Activated T-cell treated with anti-CD3 and anti-CD28 coated beads, Interleukin-2, amount 50 U/mL, for 24 hours (primary cell): ENCODE measurements at regions not wholly inside any gene's neighbourhood (a gene's known extent, or its start where the extent isn't known, plus 50 kb on each side); places are given as distances from the start of the nearest gene placed in this dataset.

Experiments
- DNase-seq: peaks from one replicate; pipeline ENCODE4 v3.0.0-alpha.2; 2020
- H3K27ac Mint-ChIP-seq: 2 replicates; pipeline ENCODE4 v1.8.0; 2020; ENCODE audit warnings: mild to moderate bottlenecking, mixed read lengths
- H3K27me3 Mint-ChIP-seq: 2 replicates; pipeline ENCODE4 v1.8.0; 2020; ENCODE audit warnings: mixed read lengths
- H3K36me3 Mint-ChIP-seq: 2 replicates; pipeline ENCODE4 v1.8.0; 2020; ENCODE audit warnings: low read depth, mixed read lengths
- H3K4me1 Mint-ChIP-seq: 2 replicates; pipeline ENCODE4 v1.8.0; 2020; ENCODE audit warnings: low read depth, mixed read lengths
- H3K4me3 Mint-ChIP-seq: 2 replicates; pipeline ENCODE4 v1.8.0; 2020; ENCODE audit warnings: mild to moderate bottlenecking, moderate library complexity, mixed read lengths
- H3K9me3 Mint-ChIP-seq: 2 replicates; pipeline ENCODE4 v1.8.0; 2020; ENCODE audit warnings: mixed read lengths

DNA sequence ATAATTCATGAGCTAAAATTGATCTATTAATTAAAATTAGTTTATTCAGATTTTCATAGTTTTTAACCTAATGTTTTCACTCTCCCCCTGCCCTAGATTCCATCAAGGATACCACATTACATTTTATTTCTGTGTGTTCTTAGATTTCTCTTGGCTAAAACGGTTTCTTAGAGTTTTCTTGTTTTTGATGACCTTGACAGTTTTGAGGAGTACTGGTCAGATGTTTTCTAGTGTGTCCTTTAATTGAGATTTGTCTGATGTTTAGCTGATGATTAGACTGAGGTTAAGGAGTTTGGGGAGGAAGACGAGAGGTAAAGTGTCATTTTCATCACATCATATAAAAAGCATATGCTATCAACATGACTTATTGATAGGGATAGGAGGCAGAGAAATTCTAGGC lies 475.9 kb downstream of the SQOR start:
- Mint-ChIP-seq H3K9me3 (no peaks in the 10 kb centered on the region), H3K36me3 (no peaks in the 10 kb centered on the region), H3K27me3 (no peaks in the 10 kb centered on the region), H3K4me1 (no peaks in the 10 kb centered on the region), H3K4me3 (no peak overlapping the region), H3K27ac (no peak overlapping the region)
- DNase-seq = no peak

DNA sequence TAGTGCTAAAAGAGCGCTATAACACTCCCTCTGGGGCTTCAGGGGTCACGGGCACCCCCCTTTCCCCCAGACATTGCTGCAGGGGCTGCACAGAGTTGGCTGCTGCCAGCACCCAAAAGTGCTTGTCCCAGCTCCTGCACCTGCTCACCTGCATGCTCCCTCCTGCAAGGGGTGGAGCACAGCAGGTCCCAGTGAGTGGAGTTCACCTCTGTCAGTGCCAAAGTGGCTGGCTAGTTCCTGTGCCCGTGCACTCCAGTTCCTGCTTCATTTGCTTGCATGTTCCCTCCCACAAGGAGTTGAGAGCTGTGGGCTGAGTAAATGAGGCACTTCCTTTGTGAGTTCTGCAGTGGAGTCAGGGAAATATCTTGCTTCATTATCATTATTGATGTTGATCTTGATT lies 476.9 kb downstream of the SQOR start:
- Mint-ChIP-seq H3K4me1 (no peaks in the 10 kb centered on the region), H3K9me3 (no peaks in the 10 kb centered on the region), H3K27ac (no peak overlapping the region), H3K27me3 (no peaks in the 10 kb centered on the region), H3K36me3 (no peaks in the 10 kb centered on the region), H3K4me3 (no peak overlapping the region)
- DNase-seq = no peak

DNA sequence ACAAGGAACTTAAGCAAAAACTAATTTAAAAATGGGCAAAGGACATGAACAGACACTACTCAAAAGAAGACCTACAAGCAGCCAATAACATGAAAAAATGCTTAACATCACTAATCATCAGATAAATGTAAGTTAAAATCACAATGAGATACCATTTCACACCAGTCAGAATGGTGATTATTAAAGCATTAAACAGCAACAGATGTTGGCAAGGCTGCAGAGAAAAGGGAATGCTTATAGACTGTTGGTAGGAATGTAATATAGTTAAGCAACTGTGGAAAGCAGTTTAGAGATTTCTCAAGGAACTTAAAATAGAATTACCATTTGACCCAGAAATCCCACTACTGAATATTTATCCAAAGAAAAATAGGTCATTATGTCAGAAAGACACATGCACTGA lies 482.2 kb downstream of the SQOR start:
- Mint-ChIP-seq H3K36me3 (no peaks in the 10 kb centered on the region), H3K27ac (no peak overlapping the region), H3K4me1 (no peaks in the 10 kb centered on the region), H3K27me3 (no peaks in the 10 kb centered on the region), H3K9me3 (no peaks in the 10 kb centered on the region), H3K4me3 (no peak overlapping the region)
- DNase-seq = no peak

DNA sequence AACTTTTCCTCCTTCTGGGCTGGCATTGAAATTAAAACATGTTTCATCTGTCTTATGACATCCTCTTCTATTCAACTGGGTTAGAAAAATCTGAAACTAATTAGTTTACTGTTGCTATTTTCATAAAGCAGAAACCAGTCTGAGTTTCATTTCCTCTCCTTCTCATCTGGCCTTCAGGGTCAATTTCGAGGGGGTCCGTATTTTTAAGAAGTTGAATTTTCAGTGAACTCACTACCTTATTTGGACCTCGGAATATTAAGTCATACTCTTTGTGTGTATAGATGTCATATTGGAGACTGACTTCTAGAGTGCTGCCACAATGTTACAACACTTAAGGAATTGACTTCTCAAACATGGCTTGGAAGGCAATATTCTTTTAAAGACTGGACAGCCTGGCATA lies 485.9 kb downstream of the SQOR start:
- no peak overlapping the region for H3K27ac Mint-ChIP-seq
- no peaks in the 10 kb centered on the region for H3K27me3 Mint-ChIP-seq
- H3K4me1 Mint-ChIP-seq = no peaks in the 10 kb centered on the region
- H3K4me3 Mint-ChIP-seq = no peak overlapping the region
- H3K9me3 Mint-ChIP-seq = peaks cover 13% of the 10 kb centered on the region
- no peaks in the 10 kb centered on the region for H3K36me3 Mint-ChIP-seq
- no peak for DNase-seq

DNA sequence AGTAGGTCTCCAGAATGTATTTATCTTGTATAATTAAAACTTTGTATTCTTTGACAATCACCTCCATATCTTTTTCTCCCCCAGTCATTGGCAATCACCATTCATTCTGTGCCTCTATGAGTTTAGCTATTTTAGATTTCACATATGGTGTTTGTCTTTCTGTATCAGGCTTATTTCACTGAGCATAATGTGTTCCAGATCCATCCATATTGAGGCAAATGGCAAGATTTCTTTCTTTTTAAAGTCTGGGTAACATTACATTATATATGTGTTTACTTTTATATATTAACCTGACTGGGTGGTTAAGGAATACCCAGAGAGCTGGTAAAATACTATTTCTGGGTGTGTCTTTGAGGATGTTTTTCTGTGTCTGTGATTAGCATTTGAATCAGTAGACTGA lies 486.6 kb downstream of the SQOR start:
- H3K27ac Mint-ChIP-seq = no peak overlapping the region
- no peaks in the 10 kb centered on the region for H3K4me1 Mint-ChIP-seq
- H3K9me3 Mint-ChIP-seq = peaks cover 13% of the 10 kb centered on the region
- H3K27me3 Mint-ChIP-seq = no peaks in the 10 kb centered on the region
- no peak for DNase-seq
- no peak overlapping the region for H3K4me3 Mint-ChIP-seq
- H3K36me3 Mint-ChIP-seq = no peaks in the 10 kb centered on the region

DNA sequence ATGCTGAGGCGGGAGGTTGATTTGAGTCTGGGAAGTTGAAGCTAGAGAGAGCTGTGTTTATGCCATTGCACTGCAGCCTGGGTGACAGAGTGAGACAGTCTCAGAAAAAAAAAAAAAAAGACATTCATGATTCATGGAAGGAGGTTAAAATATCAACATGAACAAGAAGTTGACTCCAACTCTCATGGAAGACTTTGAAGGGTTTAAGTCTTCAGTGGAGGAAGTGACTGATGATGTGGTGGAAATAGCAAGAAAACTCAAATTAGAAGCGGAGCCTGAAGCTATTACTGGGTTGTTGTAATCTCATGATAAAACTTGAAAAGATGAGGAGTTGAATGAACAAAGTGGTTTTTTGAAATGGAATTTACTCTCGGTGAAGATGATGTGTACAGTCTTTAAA lies 491.8 kb downstream of the SQOR start:
- no peaks in the 10 kb centered on the region for H3K4me1 Mint-ChIP-seq
- no peaks in the 10 kb centered on the region for H3K36me3 Mint-ChIP-seq
- H3K9me3 Mint-ChIP-seq = peaks cover 13% of the 10 kb centered on the region
- no peak overlapping the region for H3K4me3 Mint-ChIP-seq
- no peak for DNase-seq
- no peak overlapping the region for H3K27ac Mint-ChIP-seq
- H3K27me3 Mint-ChIP-seq = no peaks in the 10 kb centered on the region

DNA sequence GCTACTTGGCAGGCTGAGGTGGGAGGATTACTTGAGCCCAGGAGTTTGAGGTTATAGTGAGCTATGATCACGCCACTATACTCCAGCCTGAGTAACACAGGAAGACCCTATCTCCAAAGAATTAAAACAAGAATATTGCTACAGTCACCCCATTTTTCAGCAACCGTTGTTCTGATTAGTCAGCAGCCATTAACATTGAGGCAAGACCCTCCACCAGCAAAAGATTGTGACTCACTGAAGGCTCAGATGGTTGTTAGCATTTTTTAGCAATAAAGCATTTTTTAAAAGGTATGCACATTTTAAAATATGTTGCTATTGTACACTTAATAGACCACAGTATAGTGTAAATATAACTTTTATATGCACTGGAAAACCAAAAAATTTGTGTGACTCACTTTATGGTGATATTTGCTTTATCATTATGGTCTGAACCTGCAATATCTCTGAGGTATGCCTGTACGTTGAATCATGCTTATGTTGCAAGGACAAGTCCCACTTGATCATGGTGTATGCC lies 492.6 kb downstream of the SQOR start:
- Mint-ChIP-seq H3K36me3 (no peaks in the 10 kb centered on the region), H3K27me3 (no peaks in the 10 kb centered on the region), H3K27ac (no peak overlapping the region), H3K9me3 (peaks cover 13% of the 10 kb centered on the region), H3K4me1 (no peaks in the 10 kb centered on the region), H3K4me3 (no peak overlapping the region)
- DNase-seq = no peak

DNA sequence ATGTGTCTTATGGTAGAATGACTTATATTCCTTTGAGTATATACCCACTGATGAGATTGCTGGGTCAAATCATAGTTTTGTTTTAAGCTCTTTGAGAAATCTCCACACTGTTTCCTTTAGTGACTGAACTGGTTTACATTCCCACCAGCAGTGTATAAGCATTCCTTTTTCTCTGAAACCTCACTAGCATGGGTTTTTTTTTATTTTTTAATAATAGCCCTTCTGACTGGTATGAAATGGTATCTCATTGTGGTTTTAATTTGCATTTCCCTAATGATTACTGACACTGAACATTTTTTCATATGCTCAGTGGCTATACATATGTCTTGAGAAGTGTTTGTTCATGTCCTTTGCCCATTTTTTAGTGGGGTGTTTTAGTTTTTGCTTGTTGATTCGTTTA lies 494.3 kb downstream of the SQOR start:
- Mint-ChIP-seq H3K36me3 (no peaks in the 10 kb centered on the region), H3K27ac (no peak overlapping the region), H3K9me3 (no peaks in the 10 kb centered on the region), H3K27me3 (no peaks in the 10 kb centered on the region), H3K4me3 (no peak overlapping the region), H3K4me1 (no peaks in the 10 kb centered on the region)
- no peak for DNase-seq

DNA sequence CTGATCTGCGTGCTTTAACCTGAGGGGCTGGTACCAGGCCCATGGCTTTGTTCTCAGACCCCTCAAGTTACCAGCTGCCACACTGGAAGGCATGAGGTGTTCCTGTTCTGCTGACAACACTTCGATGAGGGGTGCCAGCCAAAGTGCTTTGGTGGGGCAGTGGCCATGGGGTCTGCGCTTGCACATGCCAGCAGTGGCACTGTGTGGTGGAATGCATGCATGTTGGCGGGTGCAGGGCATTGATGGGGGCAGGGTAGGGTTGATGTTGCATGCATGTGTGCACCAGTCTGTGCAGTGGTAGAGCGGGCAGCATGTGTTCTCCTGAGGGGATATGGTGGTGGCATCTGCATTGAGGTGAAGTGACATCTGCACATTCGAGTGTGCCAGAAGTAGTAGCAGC lies 497.0 kb downstream of the SQOR start:
- no peaks in the 10 kb centered on the region for H3K27me3 Mint-ChIP-seq
- no peak overlapping the region for H3K4me3 Mint-ChIP-seq
- no peaks in the 10 kb centered on the region for H3K4me1 Mint-ChIP-seq
- no peaks in the 10 kb centered on the region for H3K36me3 Mint-ChIP-seq
- H3K27ac Mint-ChIP-seq = no peak overlapping the region
- DNase-seq = no peak
- H3K9me3 Mint-ChIP-seq = peaks cover 12% of the 10 kb centered on the region

DNA sequence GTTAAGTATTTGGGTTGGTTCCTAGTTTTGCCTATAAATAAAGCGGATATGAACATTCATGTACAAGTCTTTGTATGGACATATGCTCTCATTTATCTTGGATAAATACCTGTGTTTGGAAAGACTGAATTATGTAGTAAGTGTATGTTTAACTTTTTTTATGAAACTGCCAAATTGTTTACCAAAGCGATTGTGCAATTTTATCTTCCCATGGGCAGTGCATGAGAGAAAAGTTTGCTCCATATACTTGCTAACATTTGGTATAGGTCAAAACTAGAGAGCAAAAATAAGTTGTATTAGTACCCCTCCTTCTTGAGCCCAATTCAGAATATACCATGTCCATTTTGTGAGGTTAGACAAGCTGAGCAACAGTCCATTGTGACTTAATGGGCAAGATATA lies 502.6 kb downstream of the SQOR start:
- peaks cover 12% of the 10 kb centered on the region for H3K9me3 Mint-ChIP-seq
- H3K4me3 Mint-ChIP-seq = no peak overlapping the region
- no peaks in the 10 kb centered on the region for H3K4me1 Mint-ChIP-seq
- no peak overlapping the region for H3K27ac Mint-ChIP-seq
- H3K27me3 Mint-ChIP-seq = no peaks in the 10 kb centered on the region
- no peak for DNase-seq
- H3K36me3 Mint-ChIP-seq = no peaks in the 10 kb centered on the region

DNA sequence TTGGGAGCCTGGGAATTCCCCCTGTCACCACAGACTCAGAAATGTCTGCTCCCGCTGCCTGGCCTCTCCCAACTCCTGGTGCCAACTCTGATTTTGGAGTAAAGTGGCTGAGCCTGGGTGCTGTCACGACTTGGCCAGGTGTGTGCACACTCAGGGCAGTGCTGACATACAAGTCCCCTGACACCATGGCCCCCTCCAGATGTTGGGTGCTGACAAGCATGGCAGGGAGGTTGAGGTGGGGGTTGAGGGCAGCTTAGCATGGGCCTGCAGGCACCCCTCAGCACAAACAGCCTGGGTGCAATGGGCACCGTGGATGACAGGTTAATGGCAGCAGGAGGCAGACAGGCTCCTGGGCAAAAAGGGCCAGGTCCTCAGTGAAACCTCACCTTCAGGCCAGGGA lies 511.2 kb downstream of the SQOR start:
- no peaks in the 10 kb centered on the region for H3K27me3 Mint-ChIP-seq
- no peak overlapping the region for H3K27ac Mint-ChIP-seq
- H3K9me3 Mint-ChIP-seq = no peaks in the 10 kb centered on the region
- no peaks in the 10 kb centered on the region for H3K36me3 Mint-ChIP-seq
- no peak for DNase-seq
- no peak overlapping the region for H3K4me3 Mint-ChIP-seq
- H3K4me1 Mint-ChIP-seq = no peaks in the 10 kb centered on the region

DNA sequence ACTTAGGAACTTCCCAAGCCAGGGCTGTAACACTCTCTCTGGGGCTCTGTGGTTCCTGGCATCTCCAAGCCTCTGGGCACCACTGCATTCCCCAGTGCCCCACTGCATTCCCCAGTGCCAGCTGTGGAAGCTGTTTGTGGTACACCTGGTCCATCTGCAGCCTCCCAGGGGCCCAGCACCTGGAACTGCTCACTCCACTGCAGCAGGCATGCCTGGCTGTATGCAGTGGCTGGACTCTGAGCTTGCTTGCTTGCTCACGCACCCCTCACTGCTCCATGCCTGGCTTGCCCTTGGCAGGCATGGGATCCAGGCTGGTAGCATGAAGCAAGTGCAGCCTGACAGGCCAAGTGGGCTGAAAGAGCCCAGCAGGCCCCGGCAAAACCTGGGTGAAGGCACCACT lies 512.1 kb downstream of the SQOR start:
- Mint-ChIP-seq H3K27me3 (no peaks in the 10 kb centered on the region), H3K36me3 (no peaks in the 10 kb centered on the region), H3K4me1 (no peaks in the 10 kb centered on the region), H3K9me3 (no peaks in the 10 kb centered on the region), H3K4me3 (no peak overlapping the region), H3K27ac (no peak overlapping the region)
- no peak for DNase-seq

DNA sequence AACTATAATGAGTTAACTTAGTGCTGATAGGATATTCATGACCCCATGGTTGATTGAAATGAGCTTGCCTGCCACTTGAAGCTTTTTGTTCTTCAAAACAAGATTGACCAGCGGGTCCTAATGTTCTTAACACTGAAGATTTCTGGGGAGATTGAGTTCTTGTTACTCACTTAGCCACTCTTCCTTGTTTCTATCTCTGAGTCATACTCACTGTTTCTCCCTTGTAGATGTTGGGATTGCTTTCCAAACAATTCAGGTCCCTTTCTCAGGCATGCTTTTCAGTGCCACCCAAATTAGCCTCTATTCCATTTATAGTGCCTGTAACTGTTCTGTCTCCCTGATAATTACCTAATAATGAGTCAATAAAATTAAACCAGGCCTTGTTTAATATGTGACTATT lies 517.0 kb downstream of the SQOR start:
- Mint-ChIP-seq H3K9me3 (no peaks in the 10 kb centered on the region), H3K4me1 (no peaks in the 10 kb centered on the region), H3K4me3 (no peak overlapping the region), H3K36me3 (no peaks in the 10 kb centered on the region), H3K27ac (no peak overlapping the region), H3K27me3 (no peaks in the 10 kb centered on the region)
- DNase-seq = no peak

DNA sequence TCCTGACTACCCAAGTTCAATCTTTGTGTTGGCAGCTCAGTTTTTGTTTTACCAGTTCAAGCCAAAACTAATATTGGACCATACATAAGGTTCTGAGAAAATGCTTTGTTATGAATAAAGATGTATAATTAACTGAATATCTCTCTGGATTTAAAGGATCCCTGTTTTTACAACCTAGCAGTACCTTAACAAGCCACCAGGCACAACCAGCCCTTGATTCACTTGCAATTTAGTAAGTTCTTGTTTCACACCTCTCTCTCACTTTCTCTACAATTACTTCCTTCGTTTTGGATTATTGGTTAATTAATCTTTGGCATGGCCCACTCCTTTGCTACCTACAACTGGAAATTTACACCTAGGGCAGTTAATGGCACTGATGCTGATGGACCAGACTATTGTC lies 531.9 kb downstream of the SQOR start:
- Mint-ChIP-seq H3K36me3 (no peaks in the 10 kb centered on the region), H3K4me3 (no peak overlapping the region), H3K27ac (no peak overlapping the region), H3K9me3 (peaks cover 27% of the 10 kb centered on the region), H3K4me1 (no peaks in the 10 kb centered on the region), H3K27me3 (no peaks in the 10 kb centered on the region)
- DNase-seq = no peak

DNA sequence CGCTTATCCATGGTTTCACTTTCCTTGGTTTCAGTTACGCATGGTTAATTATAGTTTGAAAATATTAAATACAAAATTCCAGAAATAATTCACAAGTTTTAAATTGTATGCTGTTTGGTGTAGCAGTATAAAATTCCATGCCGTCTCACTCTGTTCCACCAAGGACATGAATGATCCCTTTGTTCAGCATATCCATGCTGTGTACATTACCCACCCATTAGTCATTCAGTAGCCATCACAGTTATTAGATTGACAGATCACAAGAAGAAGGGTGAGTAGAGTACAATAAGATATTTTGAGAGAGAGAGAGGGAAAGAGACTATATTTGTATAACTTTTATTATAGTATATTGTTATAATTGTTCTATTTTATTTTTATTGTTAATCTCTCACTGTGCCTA lies 535.5 kb downstream of the SQOR start:
- H3K4me3 Mint-ChIP-seq = no peak overlapping the region
- H3K27ac Mint-ChIP-seq = no peak overlapping the region
- no peak for DNase-seq
- no peaks in the 10 kb centered on the region for H3K27me3 Mint-ChIP-seq
- H3K9me3 Mint-ChIP-seq = peaks cover 12% of the 10 kb centered on the region
- no peaks in the 10 kb centered on the region for H3K36me3 Mint-ChIP-seq
- H3K4me1 Mint-ChIP-seq = no peaks in the 10 kb centered on the region

DNA sequence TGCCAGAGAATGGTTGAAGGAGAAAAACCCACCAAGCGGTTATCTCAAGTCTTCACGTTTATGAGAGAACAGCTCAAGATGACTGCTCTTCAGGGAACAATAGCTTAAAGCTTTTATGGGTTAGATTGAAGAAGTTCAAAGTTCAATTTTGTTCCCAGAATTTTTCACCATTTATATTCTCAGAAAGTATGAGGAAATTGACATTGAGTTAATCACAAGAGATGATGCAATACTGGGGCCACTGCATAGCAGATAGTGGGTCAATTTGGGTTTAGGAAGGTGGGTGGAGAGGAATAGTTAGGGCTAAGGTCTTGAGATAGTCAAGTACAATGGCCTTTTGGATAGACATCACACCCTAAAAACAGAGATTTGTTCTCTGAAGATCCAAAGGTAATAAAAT lies 539.3 kb downstream of the SQOR start:
- Mint-ChIP-seq H3K27me3 (no peaks in the 10 kb centered on the region), H3K27ac (no peak overlapping the region), H3K36me3 (no peaks in the 10 kb centered on the region), H3K4me3 (no peak overlapping the region), H3K4me1 (no peaks in the 10 kb centered on the region), H3K9me3 (peaks cover 7% of the 10 kb centered on the region)
- DNase-seq = no peak
